ENCODE measurements at regions not wholly inside any gene's neighbourhood (a gene's known extent, or its start where the extent isn't known, plus 50 kb on each side); places are given as distances from the start of the nearest gene placed in this dataset.

GRCh38 chr11:133720951-133721350, 124.4 kb downstream of the SPATA19 start:
- Histone ChIP-seq H3K18ac (ENCODE audit: low read depth, low read length) (no peak overlapping the region), H2BK5ac (ENCODE audit: low read depth, low read length, poor library complexity, severe bottlenecking) (no peak overlapping the region), H3K14ac (replicated peaks; ENCODE audit: low read depth, low read length) (no peak overlapping the region), H3K4me1 (ENCODE audit: control insufficient read depth, insufficient read depth, low read length) (no peaks in the 10 kb centered on the region), H4K91ac (ENCODE audit: insufficient read depth, low read depth, low read length) (no peak overlapping the region), H3K4ac (ENCODE audit: low read depth, low read length) (no peak overlapping the region), H2AK5ac (ENCODE audit: low read depth, low read length) (no peak overlapping the region), H3K9me1 (ENCODE audit: insufficient read depth, low read length) (no peaks in the 10 kb centered on the region), H3K27me3 (ENCODE audit: control insufficient read depth, insufficient read depth, low read length) (no peaks in the 10 kb centered on the region), H4K8ac (ENCODE audit: low read depth in 2 of 2, low read length in 2 of 2) (no peak overlapping the region), H3K36me3 (ENCODE audit: control insufficient read depth, insufficient read depth, low read length) (no peaks in the 10 kb centered on the region), H3K4me2 (ENCODE audit: low read depth, low read length) (no peak overlapping the region), H3K9me3 (ENCODE audit: control insufficient read depth, insufficient read depth, low read length) (peaks cover 51% of the 10 kb centered on the region), H2BK20ac (ENCODE audit: low read depth, low read length) (no peak overlapping the region), H2BK15ac (ENCODE audit: low read depth, low read length) (no peak overlapping the region), H2AK9ac (replicated peaks; ENCODE audit: low read depth, low read length, poor library complexity) (no peak overlapping the region), H3K9ac (ENCODE audit: low read depth, low read length) (no peak overlapping the region), H4K20me1 (ENCODE audit: insufficient read depth, low read length) (no peaks in the 10 kb centered on the region), H2AFZ (replicated peaks; ENCODE audit: low read length, poor library complexity) (no peak overlapping the region), H3K56ac (ENCODE audit: extremely low read depth, insufficient read depth, low read length) (no peak overlapping the region), H2BK120ac (ENCODE audit: low read depth, low read length) (no peak overlapping the region), H4K5ac (ENCODE audit: low read depth, low read length) (no peak overlapping the region), H3K4me3 (ENCODE audit: insufficient read depth, low read depth, low read length) (no peak overlapping the region), H3K79me1 (ENCODE audit: low read depth in 1 of 2, low read length in 2 of 2) (no peaks in the 10 kb centered on the region), H3K23ac (ENCODE audit: low read depth, low read length) (no peak overlapping the region), H3K27ac (ENCODE audit: insufficient read depth, low read length) (no peak overlapping the region)
- no peak for TF ChIP-seq MAFK (IDR thresholded peaks at IDR 0.05; ENCODE audit: low read depth, low read length)
- TF ChIP-seq CEBPB (IDR thresholded peaks at IDR 0.05; ENCODE audit: low read depth, low read length) = no peak
- TF ChIP-seq MXI1 (IDR thresholded peaks at IDR 0.05; ENCODE audit: borderline replicate concordance, low read depth, low read length) = no peak
- ChIA-PET CTCF (no interaction called here), POLR2A (ENCODE audit: unreplicated experiment) (no interaction called here)
- dilution Hi-C loops (cut with HindIII; ENCODE audit: low sequenced_read_pairs, unreplicated experiment) (no loop called here), intact Hi-C loops (cut with micrococcal nuclease) (no loop called here), in situ Hi-C loops (cut with MboI; ENCODE audit: low sequenced_read_pairs) (no loop called here)
- no CpG with 5 or more reads among the region's 6 CpGs for WGBS, 2 experiments (ENCODE audit: extremely low coverage in 2 of 2, insufficient read length in 1 of 2)
- DNase-seq (no peak), ATAC-seq (ENCODE audit: low read depth) (no peak)
- no TSS peak for BruUV-seq (replicated peaks)
